Gastrocnemius medialis (tissue), 4 donors: ENCODE measurements at regions not wholly inside any gene's neighbourhood (a gene's known extent, or its start where the extent isn't known, plus 50 kb on each side); places are given as distances from the start of the nearest gene placed in this dataset.

Experiments
- CTCF ChIP-seq, 5 experiments: fragments of 450-650 bp in 3 of 5; fragments of 200-600 bp in 2 of 5; sonication (generic) in 2 of 5; IDR thresholded peaks in 4 of 5; conservative IDR thresholded peaks in 1 of 5; 1 replicate in 4 of 5; 2 replicates in 1 of 5; pipeline ENCODE4 v1.5.1; 2016 to 2019; ENCODE audit warnings: antibody characterized with exemption in 5 of 5, mild to moderate bottlenecking in 3 of 5, moderate library complexity in 3 of 5
- POLR2A ChIP-seq, 2 donors: fragments of 450-650 bp; IDR thresholded peaks; one replicate each; pipeline ENCODE4 v1.6.1; 2017; ENCODE audit warnings: antibody characterized with exemption in 2 of 2, mild to moderate bottlenecking in 2 of 2, moderate library complexity in 2 of 2

GRCh38 chr18:48460929-48461583, 51.9 kb upstream of the ZBTB7C start:
- TF ChIP-seq CTCF (IDR thresholded peaks at IDR 0.05 in 4 of 5, conservative IDR thresholded peaks at IDR 0.05 in 1 of 5) (no peak), POLR2A (IDR thresholded peaks at IDR 0.05) (no peak)
